ENCODE measurements at regions not wholly inside any gene's neighbourhood (a gene's known extent, or its start where the extent isn't known, plus 50 kb on each side); places are given as distances from the start of the nearest gene placed in this dataset.

GRCh38 chr9:75623462-75623861 is 267.0 kb upstream of the PCSK5 start:
- Histone ChIP-seq H3K4me1 (no peaks in the 10 kb centered on the region), H3K27ac (no peak overlapping the region), H3K4me3 (no peak overlapping the region), H3K27me3 (no peaks in the 10 kb centered on the region), H3K36me3 (ENCODE audit: low read depth, missing control alignments) (no peaks in the 10 kb centered on the region), H3K9me3 (no peaks in the 10 kb centered on the region)
- intact Hi-C loops (cut with DNase I; ENCODE audit: low total_unique reads) = no loop called here
- DNase-seq = no peak
- TF ChIP-seq POLR2A (IDR thresholded peaks at IDR 0.05) (no peak), CTCF (IDR thresholded peaks at IDR 0.05) (no peak)

- Histone ChIP-seq H3K27me3 (no peaks in the 10 kb centered on the region), H3K4me3 (no peak overlapping the region), H3K36me3 (ENCODE audit: low read depth, missing control alignments) (no peaks in the 10 kb centered on the region), H3K27ac (no peak overlapping the region), H3K4me1 (no peaks in the 10 kb centered on the region), H3K9me3 (no peaks in the 10 kb centered on the region)
- intact Hi-C loops (cut with DNase I; ENCODE audit: low total_unique reads) = no loop called here
- no peak for TF ChIP-seq POLR2A (IDR thresholded peaks at IDR 0.05)
- TF ChIP-seq CTCF (IDR thresholded peaks at IDR 0.05) = no peak
- no peak for DNase-seq
- 67 to 76% methylated on average over 1 to 2 of the region's 2 CpGs for WGBS, 2 donors
Measured at GRCh38 chr9:75624998-75625397, 265.5 kb upstream of the PCSK5 start.

GRCh38 chr9:75626860-75627259 is 263.6 kb upstream of the PCSK5 start:
- H3K36me3 ChIP-seq (ENCODE audit: low read depth, missing control alignments) = no peaks in the 10 kb centered on the region
- TF ChIP-seq CTCF (IDR thresholded peaks at IDR 0.05) = no peak
- TF ChIP-seq POLR2A (IDR thresholded peaks at IDR 0.05) = no peak
- H3K9me3 ChIP-seq = no peaks in the 10 kb centered on the region
- DNase-seq = no peak
- intact Hi-C loops (cut with DNase I; ENCODE audit: low total_unique reads) = no loop called here
- H3K27ac ChIP-seq = no peak overlapping the region
- H3K4me3 ChIP-seq = no peak overlapping the region
- WGBS, 2 donors = 74 to 79% methylated on average over 1 of the region's 1 CpG
- H3K27me3 ChIP-seq = no peaks in the 10 kb centered on the region
- H3K4me1 ChIP-seq = no peaks in the 10 kb centered on the region

GRCh38 chr9:75628952-75629351 is 261.5 kb upstream of the PCSK5 start:
- intact Hi-C loops (cut with DNase I; ENCODE audit: low total_unique reads) = no loop called here
- Histone ChIP-seq H3K27ac (no peak overlapping the region), H3K27me3 (no peaks in the 10 kb centered on the region), H3K36me3 (ENCODE audit: low read depth, missing control alignments) (no peaks in the 10 kb centered on the region), H3K9me3 (no peaks in the 10 kb centered on the region), H3K4me1 (peaks cover 3% of the 10 kb centered on the region), H3K4me3 (no peak overlapping the region)
- no peak for TF ChIP-seq CTCF (IDR thresholded peaks at IDR 0.05)
- no peak for TF ChIP-seq POLR2A (IDR thresholded peaks at IDR 0.05)
- WGBS, 2 donors = 83 to 86% methylated on average over 3 of the region's 3 CpGs
- no peak for DNase-seq

- Histone ChIP-seq H3K9me3 (no peaks in the 10 kb centered on the region), H3K36me3 (ENCODE audit: low read depth, missing control alignments) (no peaks in the 10 kb centered on the region), H3K27ac (no peak overlapping the region), H3K4me3 (no peak overlapping the region), H3K4me1 (peaks cover 7% of the 10 kb centered on the region), H3K27me3 (no peaks in the 10 kb centered on the region)
- intact Hi-C loops (cut with DNase I; ENCODE audit: low total_unique reads) = no loop called here
- WGBS, 2 donors = 47 to 54% methylated on average over 7 of the region's 7 CpGs
- no peak for DNase-seq
- no peak for TF ChIP-seq POLR2A (IDR thresholded peaks at IDR 0.05)
- TF ChIP-seq CTCF (IDR thresholded peaks at IDR 0.05) = no peak
Measured at GRCh38 chr9:75633451-75634057, 256.9 kb upstream of the PCSK5 start.

Measured in testis (tissue), 2 donors.